Amygdala (tissue), 56 donors: ENCODE measurements at regions not wholly inside any gene's neighbourhood (a gene's known extent, or its start where the extent isn't known, plus 50 kb on each side); places are given as distances from the start of the nearest gene placed in this dataset.
"Not testable (repeated sequence)": the region's sequence is repeated elsewhere in the genome, so short reads cannot be mapped to it uniquely, and the experiment has no call there.

ENCODE experiments used
- DNase-seq, 56 donors: peaks; one replicate each; lab custom pipeline; 2025; lab: John Stamatoyannopoulos, UW

- DNase-seq, result no peak
Measured at GRCh38 chr10:64358907-64359306, 837.7 kb downstream of the REEP3 start.

DNA sequence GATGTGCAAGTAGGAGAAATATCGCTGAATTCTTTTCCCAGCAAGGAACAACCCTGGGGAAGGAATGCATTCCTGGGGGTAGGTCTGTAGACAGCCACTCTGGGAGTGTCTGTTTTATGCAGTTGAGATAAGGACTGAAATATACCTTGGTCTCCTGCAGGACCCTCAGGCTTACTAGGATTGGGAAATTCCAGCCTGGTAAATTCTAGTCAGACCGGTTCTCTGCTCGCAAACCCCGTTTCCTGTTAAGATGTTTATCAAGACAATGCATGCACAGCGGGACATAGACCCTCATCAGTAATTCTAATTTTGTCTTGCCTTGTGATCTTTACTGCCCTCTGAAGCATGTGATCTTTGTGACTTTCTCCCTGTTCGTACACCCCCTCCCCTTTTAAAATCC, 839.0 kb downstream of the REEP3 start:
- DNase-seq, result not testable (repeated sequence)

GRCh38 chr10:64363687-64364086, 842.5 kb downstream of the REEP3 start:
- no peak for DNase-seq

- DNase-seq, result no peak
Measured at GRCh38 chr10:64365663-64366062, 844.5 kb downstream of the REEP3 start.

DNA sequence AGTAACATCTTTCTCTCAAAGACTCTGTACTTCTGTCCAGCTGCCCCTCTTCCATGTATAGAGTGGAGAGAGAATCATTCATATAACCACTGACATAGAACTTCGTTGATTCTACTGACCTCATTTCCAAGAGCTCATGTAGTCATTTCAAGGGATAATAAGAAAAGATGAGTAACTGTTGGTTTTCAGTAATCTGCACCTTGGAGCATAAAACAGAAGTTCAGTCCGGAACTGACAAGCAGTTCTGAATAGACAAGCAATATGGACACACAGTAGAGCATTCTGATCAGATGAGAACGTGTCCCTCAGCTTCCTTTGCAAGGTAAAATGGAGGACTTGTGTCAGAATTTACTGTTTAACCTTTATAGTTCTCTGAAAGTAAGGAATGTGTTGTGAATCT, 847.1 kb downstream of the REEP3 start:
- DNase-seq, result no peak

DNA sequence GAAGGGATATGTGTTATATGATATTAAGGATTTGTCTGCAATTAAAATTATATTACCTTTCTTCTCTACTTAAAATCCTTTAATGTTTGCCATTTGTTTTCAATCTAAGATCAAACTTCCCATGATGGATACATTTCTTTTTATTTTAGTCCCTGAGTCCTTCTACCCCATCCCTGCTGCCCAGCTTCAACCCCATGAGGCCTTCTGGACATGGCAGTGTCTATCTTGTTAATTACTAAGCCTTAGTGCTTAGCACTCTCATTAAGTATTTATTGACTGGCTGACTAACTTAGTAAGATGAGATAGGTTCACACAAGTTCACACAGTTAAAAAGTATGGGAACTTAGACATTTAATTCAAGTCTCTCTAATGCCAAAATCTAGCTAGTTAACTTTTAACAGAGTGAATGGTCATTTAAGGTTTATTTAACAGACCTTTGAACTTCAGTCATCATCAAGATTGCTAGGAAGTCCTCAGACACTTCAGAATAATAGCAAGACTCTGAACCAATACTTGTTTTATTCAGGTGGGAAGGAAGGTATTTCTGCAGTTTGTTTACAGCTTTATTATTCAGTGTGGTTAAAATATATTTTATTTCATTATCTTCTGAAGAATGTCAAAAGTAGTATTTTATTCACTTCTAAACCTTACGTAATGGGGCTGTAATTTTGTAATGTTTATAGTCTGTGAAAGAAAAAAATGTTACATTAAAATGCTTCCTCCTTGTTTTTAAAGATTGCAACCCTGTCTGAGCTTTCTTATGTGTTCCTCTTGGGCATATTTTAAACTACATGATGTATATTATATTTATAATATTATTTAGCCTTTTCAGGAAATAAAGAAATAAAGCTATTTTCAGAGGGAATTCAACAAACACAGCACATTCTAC, 848.9 kb downstream of the REEP3 start:
- no peak for DNase-seq

DNA sequence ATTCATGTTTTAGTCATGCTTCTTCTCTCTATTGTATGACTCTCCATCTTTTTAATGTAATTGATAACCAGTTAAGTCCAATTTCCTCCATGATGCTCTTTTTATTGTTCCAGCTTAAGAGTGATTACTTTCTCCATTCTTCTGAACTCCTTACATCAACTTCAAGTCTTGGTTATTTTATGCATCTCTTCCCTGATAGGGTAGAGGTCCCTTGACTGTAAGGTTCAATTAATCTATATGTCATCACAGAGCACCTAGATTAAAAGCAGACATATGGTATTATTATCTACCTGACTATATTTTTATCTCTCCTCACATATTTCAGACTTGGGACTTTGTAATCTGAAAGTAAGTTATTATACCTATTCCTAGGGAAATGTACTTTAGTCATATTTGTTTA, 853.1 kb downstream of the REEP3 start:
- DNase-seq, result no peak

GRCh38 chr10:64376167-64376566, 855.0 kb downstream of the REEP3 start:
- no peak for DNase-seq

DNA sequence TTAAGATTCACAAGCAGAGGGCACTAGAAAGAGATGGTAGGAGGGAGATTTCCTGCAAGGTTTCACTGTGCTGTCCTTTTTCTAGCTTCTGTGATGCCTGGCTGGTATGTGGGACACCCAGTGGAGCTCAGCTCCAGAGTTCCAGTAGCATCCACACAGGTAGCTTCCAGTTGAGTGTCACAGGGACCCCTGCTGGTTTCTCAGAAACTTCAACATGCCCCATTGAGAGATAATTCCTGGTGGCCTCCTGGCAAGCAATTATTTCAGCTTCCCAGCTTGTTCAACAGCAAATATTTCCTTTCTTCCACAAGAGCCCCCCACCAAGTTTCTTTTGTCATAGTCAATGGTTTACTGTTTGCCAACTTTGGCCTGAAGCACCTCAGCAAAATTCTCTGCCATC, 858.7 kb downstream of the REEP3 start:
- DNase-seq, result peak in 1 of 56 donors; percentile 1

DNA sequence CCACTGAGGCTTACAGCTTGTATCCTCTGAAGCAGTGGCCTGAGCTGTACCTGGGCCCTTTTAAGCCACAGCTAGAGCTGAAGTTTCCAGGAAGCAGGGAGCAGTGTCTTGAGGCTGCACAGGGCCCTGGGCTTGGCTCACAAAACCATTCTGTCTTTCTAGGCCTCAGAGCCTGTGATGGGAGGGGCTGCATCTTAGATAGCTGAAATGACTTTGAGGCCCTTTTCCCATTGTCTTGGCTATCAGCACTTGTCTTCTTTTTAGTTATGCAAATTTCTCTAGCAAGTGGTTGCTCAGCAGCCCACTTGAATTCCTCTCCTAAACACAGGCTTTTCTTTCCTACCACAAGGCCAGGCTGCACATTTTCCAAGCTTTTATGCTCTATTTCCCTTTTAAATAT, 864.2 kb downstream of the REEP3 start:
- DNase-seq, result no peak

GRCh38 chr10:64394744-64395143, 873.5 kb downstream of the REEP3 start:
- DNase-seq, result no peak

DNA sequence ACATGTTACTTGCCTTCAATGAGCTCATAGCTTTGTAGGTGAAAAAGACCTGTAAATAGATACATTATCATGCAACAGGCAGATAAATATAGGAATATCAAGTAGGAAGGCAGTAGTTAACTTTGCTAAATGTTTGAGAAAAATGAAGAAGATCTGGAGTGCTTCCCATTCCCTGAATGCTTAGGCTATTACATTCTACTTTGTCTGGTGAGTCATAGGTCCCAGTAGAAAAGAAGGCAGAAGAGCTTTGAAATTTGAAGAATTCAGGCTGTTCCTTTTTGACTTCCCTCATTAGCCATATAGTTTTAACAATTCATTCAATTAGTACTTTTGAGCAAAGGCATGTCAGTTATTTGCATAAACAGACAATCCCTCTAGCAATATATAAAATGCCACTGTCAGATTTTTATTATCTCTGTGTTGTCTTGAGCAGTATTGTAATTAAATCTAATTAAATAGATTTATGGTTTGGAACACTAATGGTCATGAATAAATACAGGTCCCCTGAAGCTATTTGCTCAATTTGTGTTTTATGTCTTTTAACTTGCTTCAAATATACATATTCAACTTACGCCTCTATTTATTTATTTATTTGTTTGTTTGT, 875.0 kb downstream of the REEP3 start:
- no peak for DNase-seq

- DNase-seq, result no peak
Measured at GRCh38 chr10:64397125-64397524, 875.9 kb downstream of the REEP3 start.

GRCh38 chr10:64408391-64409183, 887.4 kb downstream of the REEP3 start:
- no peak for DNase-seq

- DNase-seq, result no peak
Measured at GRCh38 chr10:64409349-64409748, 888.1 kb downstream of the REEP3 start.

GRCh38 chr10:64416011-64416410, 894.8 kb downstream of the REEP3 start:
- DNase-seq, result no peak

GRCh38 chr10:64419461-64419860, 898.3 kb downstream of the REEP3 start:
- no peak for DNase-seq

- DNase-seq, result no peak
Measured at GRCh38 chr10:64426745-64427144, 905.5 kb downstream of the REEP3 start.

GRCh38 chr10:64430690-64431323, 909.6 kb downstream of the REEP3 start:
- peak in 25 of 56 donors; percentile 0 to 51 (median 11) for DNase-seq

DNA sequence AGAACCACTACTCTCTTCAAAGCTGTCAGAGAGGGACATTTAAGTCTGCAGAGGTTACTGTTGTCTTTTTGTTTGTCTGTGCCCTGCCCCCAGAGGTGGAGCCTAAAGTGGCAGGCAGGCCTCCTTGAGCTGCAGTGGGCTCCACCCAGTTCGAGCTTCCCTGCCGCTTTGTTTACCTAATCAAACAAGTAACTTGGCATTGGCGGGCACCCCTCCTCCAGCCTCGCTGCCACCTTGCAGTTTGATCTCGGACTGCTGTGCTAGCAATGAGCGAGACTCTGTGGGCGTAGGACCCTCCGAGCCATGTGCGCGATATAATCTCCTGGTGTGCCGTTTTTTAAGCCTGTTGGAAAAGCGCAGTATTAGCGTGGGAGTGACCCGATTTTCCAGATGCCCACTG, 920.7 kb downstream of the REEP3 start:
- not testable (repeated sequence) for DNase-seq

GRCh38 chr10:64444163-64444562, 923.0 kb downstream of the REEP3 start:
- DNase-seq, result no peak
